NB4 (cell line): ENCODE measurements at regions not wholly inside any gene's neighbourhood (a gene's known extent, or its start where the extent isn't known, plus 50 kb on each side); places are given as distances from the start of the nearest gene placed in this dataset.

ENCODE experiments used
- POLR2A ChIP-seq: IDR thresholded peaks from 2 replicates; pipeline ENCODE4 v1.6.1; 2011; ENCODE audit warnings: mild to moderate bottlenecking; ENCODE audit not compliant: insufficient read length; ENCODE audit errors: extremely low read depth
- TF ChIP-seq, protein P1 (sequence below): IDR thresholded peaks from one replicate; pipeline ENCODE4 v1.5.1; 2012; ENCODE audit warnings: low read depth, low read length

DNA sequence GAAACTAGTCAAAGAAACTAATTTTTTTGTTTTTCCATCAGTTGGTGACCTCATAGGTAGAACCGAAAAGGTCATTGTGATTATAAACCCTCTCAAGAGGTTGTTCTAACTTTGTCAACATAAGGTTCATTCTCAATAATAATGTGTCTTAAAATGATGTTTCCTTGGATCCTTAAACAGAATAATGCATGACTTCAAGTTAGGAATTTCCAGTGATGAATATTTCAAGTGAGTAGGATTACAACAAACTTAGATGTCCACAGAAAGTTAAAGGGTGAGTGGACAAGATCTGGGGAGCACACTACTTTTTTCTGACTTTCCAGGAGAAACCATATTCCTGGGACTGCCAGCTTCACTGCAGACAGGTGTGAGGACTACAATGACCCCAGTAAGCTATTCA lies 239.0 kb upstream of the PTGER4 start:
- TF ChIP-seq, protein P1, sequence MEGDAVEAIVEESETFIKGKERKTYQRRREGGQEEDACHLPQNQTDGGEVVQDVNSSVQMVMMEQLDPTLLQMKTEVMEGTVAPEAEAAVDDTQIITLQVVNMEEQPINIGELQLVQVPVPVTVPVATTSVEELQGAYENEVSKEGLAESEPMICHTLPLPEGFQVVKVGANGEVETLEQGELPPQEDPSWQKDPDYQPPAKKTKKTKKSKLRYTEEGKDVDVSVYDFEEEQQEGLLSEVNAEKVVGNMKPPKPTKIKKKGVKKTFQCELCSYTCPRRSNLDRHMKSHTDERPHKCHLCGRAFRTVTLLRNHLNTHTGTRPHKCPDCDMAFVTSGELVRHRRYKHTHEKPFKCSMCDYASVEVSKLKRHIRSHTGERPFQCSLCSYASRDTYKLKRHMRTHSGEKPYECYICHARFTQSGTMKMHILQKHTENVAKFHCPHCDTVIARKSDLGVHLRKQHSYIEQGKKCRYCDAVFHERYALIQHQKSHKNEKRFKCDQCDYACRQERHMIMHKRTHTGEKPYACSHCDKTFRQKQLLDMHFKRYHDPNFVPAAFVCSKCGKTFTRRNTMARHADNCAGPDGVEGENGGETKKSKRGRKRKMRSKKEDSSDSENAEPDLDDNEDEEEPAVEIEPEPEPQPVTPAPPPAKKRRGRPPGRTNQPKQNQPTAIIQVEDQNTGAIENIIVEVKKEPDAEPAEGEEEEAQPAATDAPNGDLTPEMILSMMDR, result no peak
- TF ChIP-seq POLR2A, result no peak
